ENCODE measurements at regions not wholly inside any gene's neighbourhood (a gene's known extent, or its start where the extent isn't known, plus 50 kb on each side); places are given as distances from the start of the nearest gene placed in this dataset.
A peak's percentile ranks its signal among the peaks of the same experiment; 100 is the strongest.
"Not testable (repeated sequence)": the region's sequence is repeated elsewhere in the genome, so short reads cannot be mapped to it uniquely, and the experiment has no call there.

GRCh38 chr6:155656024-155656423, 200.4 kb upstream of the NOX3 start:
- no peak for DNase-seq (ENCODE audit: low spot score)

DNA sequence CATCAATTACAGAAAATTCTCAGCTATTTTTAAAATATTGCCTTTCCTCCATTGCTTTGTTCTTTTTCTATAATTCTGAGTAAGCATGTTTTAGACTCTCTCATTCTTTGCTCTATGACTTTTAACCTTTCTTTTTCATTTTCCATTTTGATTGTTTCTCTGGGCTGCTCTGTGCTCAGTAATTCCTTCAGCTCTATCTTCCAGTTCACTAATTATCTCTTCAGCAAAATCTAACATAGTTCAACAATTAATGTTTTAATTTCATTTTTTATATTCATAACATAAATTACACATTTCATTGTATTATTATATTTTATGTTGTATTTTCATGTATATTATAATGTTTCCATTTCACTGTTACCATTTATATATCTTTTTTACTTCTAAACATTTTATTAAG, 198.8 kb upstream of the NOX3 start:
- no peak for DNase-seq (ENCODE audit: low spot score)

DNA sequence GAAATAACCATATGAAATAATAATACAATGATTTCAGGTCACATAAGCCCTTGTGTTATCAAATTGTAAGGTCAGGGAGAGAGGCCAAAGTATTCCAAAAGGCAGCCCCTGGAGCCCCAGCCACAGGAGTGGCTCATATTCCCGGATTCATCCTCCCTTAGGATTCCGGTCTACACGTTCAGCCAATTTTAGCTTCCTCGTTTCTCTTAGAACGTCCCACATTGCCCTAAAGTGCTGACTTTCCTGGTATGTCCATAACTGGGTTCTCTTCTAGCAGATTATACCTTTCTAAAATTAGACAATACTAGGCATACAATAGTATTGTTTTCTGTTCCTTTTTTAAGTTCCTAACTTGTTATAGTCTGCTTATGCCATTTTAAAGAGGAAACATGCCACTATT, 192.7 kb upstream of the NOX3 start:
- no peak for DNase-seq (ENCODE audit: low spot score)

GRCh38 chr6:155647354-155647753, 191.7 kb upstream of the NOX3 start:
- no peak for DNase-seq (ENCODE audit: low spot score)

DNA sequence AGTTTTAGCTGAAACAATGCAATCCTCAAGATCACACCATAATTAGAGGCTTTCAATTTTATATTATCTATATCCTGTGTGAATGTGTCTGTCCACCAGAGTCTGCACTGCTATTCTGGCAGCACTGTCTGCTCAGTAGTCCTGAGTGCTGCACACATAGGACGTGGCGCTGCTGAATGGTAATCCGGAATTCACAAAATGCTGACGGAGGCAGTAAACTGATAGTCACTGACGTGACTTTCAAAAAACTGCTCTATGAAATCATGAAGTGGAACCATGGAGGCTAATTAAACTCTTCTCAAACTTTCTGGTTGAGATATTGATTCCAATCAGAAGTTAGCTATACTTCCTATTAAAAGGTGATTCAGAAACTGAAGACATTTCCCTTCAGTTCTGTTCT, 190.8 kb upstream of the NOX3 start:
- DNase-seq (ENCODE audit: low spot score), result no peak

DNA sequence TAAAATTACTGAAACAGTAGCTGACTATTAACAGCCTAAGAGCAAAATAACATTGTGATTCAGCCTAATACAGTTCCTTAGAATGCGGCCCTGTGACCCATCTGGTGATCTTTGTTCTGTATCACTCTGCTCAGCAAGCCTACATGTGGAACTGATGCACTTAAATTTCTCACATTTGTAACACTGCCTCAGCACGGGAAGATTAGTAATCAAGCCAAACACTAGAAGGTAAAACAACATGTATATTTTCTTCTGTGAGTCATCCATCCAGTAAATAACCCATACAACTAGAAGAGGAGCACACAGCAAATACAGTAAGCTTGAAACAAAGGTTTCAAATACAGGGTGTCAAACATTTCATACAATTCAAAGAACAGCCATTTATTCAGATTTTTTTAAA, 189.7 kb upstream of the NOX3 start:
- no peak for DNase-seq (ENCODE audit: low spot score)

- DNase-seq (ENCODE audit: low spot score), result no peak
Measured at GRCh38 chr6:155641603-155642002, 186.0 kb upstream of the NOX3 start.

DNA sequence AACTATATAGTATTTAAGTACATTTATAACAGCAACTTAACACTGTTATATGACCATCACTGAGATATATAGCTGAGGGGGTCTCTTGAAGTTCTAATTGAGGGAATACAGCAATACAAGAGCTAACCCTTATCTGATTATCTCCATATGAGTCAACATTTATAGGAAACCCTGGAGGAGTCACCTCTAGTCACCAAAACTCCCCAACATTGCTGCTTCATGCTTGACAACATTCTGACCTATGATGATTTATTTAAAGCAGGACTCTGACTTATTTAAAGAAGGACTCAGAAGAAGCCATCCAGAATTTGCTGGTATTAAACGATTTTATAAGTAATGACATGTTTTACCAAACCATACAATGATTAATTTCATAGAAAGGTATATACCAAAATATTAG, 182.6 kb upstream of the NOX3 start:
- no peak for DNase-seq (ENCODE audit: low spot score)

- no peak for DNase-seq (ENCODE audit: low spot score)
Measured at GRCh38 chr6:155635416-155635815, 179.8 kb upstream of the NOX3 start.

DNA sequence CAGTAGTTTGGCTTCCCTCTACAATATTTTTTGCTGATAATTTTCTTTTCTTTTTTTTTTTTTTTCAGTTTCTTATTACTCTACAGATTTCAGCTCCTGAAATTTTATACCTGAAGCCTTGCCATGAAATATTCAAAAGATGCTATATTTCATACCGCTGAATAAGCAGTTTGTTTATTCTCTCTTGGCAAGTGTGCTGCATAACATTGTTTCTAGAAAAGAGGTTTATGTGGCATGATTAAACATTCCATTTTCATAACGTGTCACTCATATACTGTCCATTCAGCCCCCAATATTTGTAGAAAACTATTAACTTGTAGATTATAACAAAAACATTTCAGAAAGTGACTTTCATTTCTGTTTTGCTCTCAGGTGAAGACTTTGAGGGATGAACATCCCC, 174.4 kb upstream of the NOX3 start:
- no peak for DNase-seq (ENCODE audit: low spot score)

GRCh38 chr6:155629652-155630051, 174.0 kb upstream of the NOX3 start:
- DNase-seq (ENCODE audit: low spot score), result no peak

DNA sequence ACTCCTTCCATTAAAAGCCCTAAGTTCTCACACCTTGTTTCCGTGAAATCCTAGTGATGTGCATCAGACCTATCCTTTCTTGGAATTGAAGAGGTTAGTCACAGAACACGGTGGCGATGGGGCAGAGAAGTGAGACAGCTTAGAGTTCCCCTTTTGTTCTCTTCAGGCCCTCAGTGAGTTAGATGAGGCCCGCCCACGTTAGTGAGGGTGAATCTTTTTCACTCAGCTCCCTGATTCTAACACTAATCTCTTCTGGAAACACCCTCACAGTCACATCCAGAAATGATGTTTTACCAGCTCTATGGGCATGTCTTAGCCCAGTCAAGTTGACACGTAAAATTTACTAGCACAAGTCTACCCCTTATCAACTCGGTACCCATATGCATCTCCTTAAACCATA, 172.7 kb upstream of the NOX3 start:
- no peak for DNase-seq (ENCODE audit: low spot score)

DNA sequence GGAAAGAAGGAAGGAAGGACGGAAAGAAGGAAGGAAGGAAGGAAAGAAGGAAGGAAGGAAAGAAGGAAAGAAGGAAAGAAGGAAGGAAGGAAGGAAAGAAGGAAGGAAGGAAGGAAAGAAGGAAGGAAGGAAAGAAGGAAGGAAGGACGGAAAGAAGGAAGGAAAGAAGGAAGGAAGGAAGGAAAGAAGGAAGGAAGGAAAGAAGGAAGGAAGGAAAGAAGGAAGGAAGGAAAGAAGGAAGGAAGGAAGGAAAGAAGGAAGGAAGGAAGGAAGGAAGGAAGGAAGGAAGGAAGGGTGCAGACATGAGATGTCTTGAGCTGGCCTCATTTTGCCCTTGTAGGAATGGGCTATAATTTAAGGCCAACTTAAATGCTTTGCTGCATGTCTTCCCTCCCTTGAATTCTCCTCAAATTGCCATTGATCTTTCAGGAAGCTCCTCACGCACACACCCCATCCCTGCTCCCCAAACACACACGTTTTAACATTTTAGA, 172.1 kb upstream of the NOX3 start:
- DNase-seq (ENCODE audit: low spot score), result not testable (repeated sequence)

DNA sequence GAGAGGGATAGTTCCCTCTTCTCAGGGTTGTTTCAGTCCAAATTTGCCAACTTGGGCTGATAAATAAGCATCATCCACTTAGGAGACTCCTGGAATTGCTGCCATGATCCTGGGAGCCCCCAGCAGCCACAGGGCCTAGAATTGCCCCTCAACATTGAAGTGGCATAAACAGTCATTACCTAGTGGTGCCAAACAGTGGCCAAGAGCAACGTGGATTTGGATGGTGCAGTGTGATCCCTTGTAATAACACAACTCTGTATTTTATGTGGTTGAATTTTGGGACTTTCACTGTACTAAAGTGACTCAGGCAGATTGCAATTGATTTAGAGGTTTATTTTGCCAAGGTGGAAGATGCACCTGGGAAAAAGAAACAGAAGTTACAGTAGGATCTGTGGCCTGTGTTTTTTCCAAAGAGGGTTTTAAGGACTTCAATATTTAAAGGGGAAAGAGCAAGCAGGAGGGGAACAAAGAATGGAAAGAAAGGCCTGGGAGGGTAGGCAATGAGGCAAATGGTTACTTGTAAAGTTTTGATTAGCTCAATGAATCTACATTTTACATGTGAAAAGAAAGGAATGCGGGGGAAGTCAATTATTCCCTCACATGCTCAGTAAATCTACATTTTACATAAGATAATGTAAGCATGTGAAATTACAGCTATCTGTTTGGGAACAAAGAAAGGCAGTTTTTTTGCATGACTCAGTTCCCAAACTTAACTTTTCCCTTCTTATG, 168.0 kb upstream of the NOX3 start:
- DNase-seq (ENCODE audit: low spot score), result no peak

DNA sequence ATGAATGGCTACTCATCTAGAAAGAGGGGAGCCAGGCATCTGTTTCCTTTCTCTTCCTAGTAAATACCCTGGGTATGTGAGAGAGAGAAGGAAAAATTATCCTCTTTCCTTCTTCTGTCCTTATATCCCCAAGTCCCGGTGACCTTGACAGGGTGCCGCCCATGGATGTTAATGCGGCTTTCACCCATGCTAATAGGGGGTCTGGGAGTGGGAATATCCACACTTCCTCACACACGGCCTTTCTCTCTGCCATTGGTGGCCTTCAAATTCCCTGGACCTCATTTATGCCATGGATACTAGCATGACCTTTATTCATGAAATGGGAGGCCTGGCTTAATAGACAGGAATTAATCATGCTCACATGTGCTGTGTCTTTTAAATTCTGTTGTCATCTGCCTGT, 159.0 kb upstream of the NOX3 start:
- DNase-seq (ENCODE audit: low spot score), result no peak

GRCh38 chr6:155611742-155612141, 156.1 kb upstream of the NOX3 start:
- DNase-seq (ENCODE audit: low spot score), result no peak

DNA sequence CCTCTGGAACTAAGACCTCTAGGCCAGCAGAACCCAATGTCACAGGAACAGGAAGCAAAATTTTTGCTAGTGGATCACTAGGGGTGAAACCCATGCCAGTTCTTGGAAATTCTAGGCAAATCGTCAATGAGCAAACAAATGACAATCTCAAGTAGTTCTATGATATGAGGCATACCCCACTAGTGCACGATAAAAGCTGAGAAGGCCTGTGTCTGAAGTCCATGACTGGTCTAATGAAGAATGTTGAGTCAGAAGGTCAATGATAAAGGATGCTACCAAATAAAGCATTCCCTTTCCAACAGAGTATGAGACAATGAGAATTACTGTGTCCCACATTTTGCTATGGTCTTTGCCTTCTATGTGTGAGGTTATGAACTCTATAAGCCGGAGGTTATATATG, 149.4 kb upstream of the NOX3 start:
- DNase-seq (ENCODE audit: low spot score), result peak; percentile 9

DNA sequence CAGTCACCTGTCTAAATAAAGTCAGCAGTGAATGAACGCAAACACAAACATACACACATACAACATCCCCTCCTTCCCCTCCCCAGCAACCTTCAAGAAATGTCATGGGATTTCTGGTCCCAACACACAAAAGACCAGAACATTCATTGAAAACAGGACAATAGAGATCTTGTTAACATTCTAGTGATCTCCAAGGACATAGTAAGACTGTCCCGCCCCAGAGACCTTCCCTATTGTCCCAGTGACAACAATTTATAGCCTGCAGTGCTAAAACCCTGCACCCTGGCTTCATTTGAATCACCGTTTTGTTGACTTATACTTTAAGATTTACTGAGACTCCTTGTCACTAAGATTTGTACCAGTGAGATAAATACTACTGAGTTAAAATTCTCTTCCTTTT, 143.9 kb upstream of the NOX3 start:
- DNase-seq (ENCODE audit: low spot score), result no peak

DNA sequence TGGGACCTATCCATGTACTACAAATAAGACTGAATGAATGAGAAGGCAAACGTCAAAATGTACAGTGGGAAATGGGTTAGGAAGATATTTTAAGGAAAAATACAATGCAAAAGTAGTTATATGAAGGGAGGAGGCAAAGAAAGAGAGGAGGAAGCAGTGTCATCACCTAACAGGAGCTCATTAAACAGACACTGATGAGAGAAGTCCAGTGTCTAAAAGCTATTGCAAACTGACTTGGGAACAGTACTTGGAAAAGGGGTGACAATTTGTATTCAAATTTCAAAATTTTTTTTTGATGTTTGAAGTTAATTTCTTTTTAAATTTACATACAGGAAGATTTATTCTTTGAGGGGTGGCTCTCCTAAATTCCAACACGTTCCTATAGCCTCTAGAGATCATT, 143.5 kb upstream of the NOX3 start:
- no peak for DNase-seq (ENCODE audit: low spot score)

- no peak for DNase-seq (ENCODE audit: low spot score)
Measured at GRCh38 chr6:155595284-155595683, 139.6 kb upstream of the NOX3 start.

DNA sequence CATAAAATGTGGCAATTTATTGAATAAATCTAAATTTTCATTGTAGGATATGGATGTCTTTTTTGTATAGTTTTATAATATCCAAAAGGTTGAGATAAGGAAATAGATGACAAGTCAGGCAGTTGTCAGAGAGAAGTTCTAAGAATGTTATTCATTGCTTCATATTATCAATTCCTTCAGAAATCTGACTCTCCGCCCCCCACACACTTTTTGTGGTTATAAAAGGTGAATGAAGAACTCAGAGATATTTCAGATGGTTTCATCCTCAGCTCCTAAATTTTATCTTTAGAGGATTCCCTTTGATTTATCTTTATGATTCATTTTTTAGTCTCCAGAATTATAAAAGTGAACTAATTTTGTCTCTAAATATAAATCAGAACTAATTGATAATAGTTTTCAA, 136.1 kb upstream of the NOX3 start:
- no peak for DNase-seq (ENCODE audit: low spot score)

GRCh38 chr6:155589190-155589589, 133.6 kb upstream of the NOX3 start:
- DNase-seq (ENCODE audit: low spot score), result no peak

DNA sequence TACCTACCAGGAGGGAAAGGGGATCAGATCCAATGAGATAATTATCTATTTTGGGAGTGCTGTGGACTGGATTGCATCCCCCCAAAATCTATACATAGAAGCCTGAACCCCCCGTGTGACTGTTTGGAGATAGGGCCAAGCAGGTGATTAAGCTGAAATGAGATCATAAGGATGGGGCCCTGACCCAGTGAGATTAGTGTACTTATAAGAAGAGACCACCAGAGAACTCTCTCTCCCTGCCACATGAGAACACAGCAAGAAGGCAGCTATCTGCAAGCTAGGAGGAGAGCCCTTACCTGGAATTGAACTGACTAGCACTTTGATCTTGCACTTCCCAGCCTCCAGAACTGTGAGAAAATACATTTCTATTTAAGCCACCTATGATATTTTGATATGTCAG, 132.2 kb upstream of the NOX3 start:
- no peak for DNase-seq (ENCODE audit: low spot score)

DNA sequence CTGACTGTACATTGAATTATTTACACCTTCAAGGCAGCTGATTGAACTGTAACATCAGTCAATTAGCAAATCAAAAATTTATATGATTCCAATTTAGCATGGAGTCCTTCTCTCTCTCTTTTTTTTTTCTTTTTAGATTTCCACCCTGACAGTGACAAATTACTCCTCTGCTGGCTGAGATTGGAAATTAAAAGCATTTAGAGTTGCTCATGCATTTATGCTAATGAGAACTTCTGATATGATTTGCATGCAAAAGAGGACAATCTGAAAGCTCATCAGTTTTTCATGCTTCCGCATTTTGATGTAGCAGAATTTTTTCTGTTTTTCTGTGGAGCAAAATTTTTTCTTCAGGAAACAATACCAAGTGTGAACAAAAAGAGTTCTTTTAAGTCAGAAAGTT, 130.5 kb upstream of the NOX3 start:
- DNase-seq (ENCODE audit: low spot score), result no peak

- DNase-seq (ENCODE audit: low spot score), result no peak
Measured at GRCh38 chr6:155584006-155584405, 128.4 kb upstream of the NOX3 start.

All from AG08396 (cell line).